NCI-H510A (cell line): ENCODE measurements at regions not wholly inside any gene's neighbourhood (a gene's known extent, or its start where the extent isn't known, plus 50 kb on each side); places are given as distances from the start of the nearest gene placed in this dataset.
"Not testable (repeated sequence)": the region's sequence is repeated elsewhere in the genome, so short reads cannot be mapped to it uniquely, and the experiment has no call there.

Experiments used
- DNase-seq: peaks from one replicate; lab custom pipeline; 2025; lab: John Stamatoyannopoulos, UW

DNA sequence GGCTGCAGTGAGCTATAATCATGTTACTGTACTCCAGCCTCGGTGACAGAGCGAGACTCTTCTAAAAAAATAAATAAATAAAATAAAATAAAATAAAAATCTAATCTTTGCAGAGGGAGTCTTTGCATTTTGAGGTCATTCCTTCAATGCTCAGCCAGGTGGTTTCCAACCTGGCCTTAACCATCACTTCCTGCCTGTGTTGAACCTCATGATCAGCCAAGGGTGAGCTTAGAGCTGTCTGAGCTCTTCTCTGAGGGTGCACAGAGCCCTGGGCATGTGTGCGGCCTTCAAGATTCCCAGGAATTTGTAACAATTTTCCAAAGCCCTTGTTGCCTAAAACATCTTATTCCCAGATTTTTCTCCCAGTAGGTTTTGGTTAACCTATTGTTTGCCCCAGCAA lies 94.3 kb downstream of the KCNJ12 start:
- not testable (repeated sequence) for DNase-seq

DNA sequence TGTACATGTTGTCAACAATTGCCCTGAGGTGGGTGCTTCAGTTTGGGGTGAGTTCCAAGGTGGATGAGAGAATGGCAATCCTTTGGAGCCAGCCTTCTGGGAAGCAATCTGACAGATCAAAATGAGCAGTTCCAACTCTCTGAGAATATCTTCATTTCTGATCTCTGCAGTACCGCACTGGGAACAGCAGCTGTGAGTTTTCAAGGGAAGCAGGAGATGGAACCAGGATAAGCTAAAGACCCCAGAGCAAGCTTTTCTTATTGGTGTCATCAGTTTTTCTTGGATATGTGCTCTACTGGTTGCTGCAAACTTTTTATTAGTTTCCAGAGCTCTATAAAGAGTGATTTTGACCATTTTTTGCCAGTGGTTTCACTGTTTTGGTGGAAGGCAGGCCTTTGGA lies 94.7 kb downstream of the KCNJ12 start:
- no peak for DNase-seq

DNA sequence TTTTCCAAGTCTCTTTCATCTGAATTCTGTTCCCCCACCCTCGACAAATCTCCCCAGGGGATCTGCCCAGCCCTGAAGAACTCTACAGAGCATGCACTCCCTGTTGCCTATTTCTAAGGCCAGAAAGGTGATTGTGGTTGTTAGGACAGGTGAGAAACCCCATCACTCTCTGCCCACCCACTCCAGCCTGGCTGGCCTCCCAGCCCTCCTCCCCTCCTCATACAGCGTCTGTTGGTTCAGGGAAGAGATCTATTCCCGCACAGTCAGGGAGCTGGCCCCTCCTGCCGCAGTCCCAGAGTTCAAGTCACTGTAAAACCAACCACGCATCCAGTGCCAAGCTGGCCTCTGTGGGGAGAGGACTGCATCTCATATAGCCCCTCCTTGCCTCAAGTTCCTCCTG lies 98.7 kb downstream of the KCNJ12 start:
- DNase-seq = no peak

DNA sequence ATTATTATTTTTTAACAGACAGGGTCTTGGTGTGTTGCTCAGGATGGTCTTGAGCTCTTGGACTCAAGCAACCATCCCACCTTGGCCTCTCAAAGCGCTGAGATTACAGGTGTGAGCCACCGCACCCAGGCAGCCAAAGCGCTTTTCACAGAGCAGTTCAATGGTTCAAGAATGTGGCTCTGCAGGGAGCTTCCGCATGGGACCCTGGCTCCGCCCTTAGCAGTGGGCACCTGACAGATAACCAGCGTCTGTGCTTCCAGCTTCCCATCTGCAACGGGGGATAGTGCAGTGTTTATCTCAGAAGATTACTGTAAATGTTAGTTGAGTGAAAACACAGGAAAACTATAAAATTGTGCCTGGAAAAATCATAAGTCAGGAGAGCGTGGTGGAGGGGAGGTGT lies 99.4 kb downstream of the KCNJ12 start:
- no peak for DNase-seq

DNA sequence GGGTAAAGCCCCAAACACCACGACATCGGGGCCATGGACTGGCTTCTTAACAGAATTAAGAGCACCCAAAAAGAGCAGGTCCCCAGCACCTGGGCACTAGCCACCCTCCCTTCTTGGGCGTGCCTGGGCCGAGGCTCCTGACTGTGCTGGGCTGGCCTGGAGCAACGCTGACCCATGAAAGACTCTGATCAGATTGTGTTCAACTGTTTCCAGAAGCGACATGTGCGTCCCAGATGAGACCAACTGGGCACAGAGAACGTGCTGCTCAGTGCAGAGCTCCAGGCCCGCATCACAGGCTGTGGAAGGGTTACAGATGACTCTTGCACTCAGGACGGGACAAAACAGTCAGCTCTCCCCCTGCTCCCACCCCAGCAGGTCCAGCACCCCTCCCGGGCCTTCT lies 100.7 kb downstream of the KCNJ12 start:
- DNase-seq = no peak

DNA sequence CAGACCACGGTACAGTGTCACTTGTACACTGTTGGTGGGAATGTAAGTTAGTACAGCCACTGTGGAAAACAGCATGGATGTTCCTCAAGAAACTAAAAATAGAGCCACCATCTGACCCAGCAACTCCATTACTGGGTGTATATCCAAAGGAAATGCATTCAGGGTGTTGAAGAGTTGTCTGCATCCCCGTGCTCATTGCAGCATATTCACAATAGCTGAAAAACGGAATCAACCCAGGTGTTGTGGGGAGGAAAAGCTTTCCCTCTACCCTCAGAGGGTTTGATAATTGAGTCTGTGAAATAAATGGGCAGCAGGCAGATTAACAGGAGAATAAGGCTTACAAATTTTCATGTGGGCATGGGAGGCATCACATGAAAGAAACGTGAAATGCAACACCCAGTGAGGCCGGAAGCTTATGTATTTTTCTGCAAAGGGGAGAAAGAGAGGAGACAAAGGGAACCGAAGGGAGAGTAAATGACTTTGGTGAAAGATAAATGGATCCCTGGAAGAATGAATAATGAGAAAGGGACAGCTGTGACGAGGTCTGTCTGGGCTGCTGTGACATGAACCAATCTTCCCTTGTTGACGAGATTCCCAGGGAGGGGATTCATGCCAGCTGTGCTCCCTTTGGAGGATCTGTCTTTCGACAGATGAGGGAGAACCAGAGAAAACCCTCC lies 106.2 kb downstream of the KCNJ12 start:
- no peak for DNase-seq

DNA sequence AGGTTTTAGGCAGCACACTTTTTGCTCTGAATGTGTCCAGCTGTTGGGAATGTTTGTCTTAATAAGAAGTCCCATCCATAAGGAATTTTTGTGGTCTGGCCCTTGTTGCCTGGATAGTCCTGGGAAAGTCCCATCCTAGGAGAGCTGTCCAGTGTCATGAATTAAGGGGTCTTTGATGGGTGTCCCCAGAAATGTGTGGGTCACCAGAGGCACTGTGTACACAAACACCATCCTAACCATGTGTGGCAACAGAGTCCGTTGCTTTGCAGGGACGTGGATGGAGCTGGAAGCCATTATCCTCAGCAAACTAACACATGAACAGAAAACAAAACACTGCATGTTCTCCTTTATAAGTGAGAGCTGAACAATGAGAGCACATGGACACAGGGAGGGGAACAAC lies 111.9 kb downstream of the KCNJ12 start:
- DNase-seq = not testable (repeated sequence)

DNA sequence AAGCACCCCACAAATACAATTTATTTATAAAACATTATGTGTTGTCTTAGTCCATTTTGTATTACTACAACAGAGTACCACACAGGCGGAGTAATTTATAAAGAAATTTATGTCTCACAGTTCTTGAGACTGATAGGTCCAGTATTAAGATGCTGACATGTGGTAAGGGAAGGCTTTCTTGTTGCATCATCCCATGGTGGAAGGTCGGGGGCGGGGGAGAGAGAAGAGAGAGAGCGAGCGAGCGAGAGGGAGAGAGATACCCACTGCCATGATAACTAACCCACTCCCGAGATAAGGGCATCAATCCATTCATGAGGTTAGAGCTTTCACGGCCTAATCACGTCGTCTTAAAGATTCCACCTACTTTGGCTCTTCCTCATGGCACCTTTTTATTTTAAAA lies 117.8 kb downstream of the KCNJ12 start:
- DNase-seq = no peak

DNA sequence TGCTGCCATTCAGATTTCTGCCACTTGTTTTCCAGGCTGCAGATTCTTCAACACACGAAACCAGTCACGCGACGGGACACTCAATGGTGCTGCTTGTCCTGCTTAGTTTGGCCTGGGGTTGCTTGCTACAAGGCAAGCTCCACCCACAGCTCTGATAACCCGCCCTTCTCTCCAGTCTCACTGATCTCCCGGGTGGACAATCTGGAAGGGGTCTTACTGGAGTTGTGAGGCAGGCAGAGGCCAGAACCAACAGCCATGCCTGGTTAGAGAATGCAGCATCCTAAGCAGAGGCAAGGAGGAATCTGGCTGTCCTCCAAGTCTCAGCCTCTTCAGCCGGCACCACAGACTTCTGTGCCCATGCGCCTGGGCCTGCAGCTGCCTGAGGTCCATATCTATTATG lies 119.1 kb downstream of the KCNJ12 start:
- no peak for DNase-seq

DNA sequence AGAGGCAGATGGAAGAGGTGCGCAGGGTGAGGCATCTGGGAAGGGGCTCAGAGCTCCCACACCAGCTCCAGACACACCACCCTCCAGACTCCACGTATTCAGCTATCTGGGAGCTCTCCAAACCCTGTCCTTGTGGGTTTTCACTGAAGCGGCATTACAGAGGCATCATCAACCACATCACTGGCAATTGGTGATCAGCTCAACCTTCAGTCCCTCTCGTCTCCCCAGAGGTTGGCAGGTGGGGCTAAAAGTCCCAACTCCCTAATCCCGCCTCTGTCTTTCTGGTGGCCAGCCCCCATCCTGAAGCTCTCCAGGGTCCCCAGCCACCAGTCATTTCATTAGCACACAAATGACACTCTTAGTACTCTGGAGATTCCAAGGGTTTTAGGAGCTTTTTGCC lies 123.9 kb downstream of the KCNJ12 start:
- no peak for DNase-seq

DNA sequence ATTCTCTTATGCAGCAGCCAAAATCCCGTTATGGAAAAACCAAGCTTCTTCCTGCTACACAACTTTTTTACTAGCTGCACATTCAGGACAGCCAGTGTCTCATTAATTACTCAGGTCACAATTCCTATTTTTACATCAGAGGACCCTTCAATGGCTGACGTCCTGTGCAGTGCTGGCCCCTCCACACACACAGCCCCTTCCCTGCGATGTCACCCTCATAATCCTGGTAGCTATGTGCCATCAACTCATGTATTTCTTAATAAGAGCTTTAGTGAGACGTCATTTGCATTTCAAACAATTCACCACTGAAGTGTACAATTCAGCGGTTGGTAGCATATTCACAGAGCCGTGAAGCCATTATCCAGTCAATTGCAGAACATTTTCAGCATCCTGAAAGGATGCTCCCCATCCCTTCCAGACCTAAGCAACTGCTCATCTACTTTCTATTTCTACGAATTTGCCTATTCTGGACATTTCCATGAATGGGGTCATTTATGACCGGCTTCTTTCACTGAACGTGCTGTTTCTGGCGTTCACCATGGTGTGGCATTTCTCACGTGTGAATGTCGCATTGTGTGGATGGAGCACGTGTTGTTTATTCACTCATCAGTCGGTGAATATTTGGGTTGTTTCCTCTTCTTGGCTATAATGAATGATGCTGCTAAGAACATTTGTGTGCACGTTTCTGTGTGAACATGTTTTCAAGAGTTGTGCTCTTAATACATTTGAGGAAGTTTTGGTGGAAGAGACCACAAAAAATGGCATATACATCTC lies 126.0 kb downstream of the KCNJ12 start:
- DNase-seq = not testable (repeated sequence)

DNA sequence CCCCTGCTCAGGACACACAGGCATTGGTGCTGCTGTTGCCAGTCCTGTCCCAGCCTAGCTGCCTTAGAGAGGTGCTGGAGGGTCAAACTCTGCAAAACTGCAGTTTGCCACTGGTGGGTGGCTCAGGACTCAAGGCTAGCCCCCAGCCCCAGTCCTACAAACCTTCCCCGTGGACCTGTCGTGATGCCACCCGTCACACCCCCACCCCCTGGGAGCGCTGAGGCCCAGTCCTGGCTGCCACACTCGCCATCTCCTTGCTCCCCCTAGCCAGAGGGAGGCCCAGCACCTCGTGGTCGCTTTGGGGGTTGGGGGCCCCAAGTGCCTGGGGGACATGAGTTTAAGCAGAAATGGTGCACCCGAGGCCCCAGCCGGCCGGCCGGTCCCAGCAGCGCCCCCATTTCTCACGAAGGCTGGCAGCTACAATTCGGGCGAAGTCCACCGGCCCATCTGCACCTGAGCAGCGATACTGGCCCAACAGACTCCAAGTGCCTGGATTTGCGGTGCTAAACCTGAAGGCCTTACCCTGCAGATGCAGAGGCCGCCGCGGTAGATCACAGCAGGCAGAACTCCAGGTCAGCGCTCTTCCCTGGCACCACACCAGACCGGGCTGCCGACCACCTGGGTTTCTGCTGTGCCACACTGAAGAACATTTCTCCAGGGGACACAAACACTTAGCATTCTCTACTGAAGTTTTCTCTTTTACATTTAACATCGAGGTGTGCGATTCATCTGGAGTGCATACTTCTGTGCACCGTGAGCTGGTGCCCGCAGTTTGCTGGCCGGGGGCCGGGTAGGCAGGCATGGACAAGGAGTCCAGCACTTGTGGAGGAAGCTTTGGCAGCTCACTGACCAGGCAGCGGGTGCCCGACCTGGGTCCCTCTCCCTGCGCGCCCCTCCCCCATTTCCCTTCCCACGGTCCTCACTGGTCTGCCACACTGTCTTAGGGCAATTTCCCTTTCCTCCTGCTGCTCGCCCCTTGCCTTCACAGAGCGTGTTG lies 130.0 kb downstream of the KCNJ12 start:
- no peak for DNase-seq

DNA sequence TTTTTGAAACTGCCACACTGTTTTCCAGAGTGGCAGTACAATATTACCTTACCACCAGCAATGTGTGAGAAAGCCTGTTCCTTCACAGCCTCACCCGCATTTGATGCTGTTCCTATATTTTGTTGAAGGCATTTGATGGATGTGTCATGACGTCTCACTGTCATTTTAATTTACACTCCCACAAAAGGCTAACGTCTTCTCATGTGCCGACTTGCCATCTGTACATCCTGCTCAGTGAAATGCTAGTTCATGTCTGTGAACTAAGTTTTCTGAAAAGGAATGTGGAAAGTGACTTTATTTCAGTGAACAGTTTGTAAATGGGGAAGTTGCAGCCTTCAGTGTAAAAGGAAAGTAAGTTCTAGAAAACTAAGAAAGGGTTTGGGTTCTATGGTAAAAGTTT lies 131.6 kb downstream of the KCNJ12 start:
- not testable (repeated sequence) for DNase-seq

DNA sequence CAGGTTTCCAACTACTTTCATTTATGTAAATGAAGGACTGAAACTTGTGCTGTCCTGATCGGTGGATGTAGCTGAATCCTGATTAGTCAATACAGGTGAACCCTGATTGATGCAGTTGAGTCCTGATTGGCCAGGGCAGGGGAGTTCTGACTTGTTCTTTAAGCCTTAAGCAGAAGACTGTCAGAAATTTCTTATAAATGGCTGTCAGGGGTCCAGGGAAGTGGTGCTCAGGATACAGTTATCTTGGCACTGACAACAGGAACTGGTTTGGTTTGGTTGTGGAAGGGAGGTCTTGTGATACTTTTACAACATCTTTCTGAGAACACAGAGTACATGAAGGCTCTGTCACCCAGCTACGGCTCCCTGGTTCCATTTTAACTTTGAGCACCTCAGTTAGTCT lies 132.1 kb downstream of the KCNJ12 start:
- DNase-seq = no peak

DNA sequence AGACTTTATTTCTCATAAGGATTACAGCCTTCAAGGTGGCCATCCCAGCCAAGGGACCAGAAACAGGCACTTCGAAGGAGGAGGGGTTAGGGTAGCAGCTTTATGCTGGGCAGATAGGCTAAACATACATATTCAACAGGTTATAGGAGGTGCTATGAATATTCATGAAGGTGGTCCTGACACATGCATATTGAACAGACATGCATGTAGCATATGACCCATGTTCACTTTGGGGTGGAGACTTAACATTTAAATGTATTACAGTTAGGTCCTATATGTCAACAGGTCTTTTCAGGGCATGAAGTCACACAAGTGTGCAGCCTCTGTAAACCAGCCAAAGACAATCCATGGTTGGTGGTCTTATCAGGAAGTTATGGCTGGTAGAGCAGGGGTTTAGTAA lies 133.2 kb downstream of the KCNJ12 start:
- not testable (repeated sequence) for DNase-seq

DNA sequence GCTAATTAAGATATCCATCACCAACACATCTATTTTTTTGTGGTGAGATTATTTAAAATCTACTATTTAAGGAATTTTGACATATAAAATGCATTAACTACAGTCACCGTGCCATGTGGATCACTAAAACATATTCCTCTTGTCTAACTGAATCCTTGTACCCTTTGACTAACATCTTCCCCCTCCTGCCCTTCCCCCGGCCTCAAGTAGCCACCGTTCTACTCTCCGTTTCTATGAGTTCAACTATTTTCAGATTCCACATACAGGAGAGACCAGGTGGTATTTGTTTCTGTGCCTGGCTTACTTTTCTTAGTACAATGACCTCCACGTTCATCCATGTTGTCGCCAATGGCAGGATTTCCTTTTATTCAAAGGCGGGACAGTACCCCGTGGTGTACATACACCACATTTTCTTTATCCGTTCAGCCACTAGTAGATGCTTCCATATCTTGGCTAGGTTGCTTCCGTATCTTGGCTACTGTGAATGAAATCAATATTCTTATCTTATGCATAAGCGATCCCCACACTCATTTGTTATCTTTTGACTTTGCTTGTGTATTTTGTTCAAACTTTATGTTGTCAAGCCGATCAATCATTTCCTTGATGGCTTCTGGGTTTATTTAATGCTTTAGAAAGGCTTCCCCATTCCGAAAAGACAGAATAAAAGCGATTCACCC lies 134.7 kb downstream of the KCNJ12 start:
- no peak for DNase-seq

DNA sequence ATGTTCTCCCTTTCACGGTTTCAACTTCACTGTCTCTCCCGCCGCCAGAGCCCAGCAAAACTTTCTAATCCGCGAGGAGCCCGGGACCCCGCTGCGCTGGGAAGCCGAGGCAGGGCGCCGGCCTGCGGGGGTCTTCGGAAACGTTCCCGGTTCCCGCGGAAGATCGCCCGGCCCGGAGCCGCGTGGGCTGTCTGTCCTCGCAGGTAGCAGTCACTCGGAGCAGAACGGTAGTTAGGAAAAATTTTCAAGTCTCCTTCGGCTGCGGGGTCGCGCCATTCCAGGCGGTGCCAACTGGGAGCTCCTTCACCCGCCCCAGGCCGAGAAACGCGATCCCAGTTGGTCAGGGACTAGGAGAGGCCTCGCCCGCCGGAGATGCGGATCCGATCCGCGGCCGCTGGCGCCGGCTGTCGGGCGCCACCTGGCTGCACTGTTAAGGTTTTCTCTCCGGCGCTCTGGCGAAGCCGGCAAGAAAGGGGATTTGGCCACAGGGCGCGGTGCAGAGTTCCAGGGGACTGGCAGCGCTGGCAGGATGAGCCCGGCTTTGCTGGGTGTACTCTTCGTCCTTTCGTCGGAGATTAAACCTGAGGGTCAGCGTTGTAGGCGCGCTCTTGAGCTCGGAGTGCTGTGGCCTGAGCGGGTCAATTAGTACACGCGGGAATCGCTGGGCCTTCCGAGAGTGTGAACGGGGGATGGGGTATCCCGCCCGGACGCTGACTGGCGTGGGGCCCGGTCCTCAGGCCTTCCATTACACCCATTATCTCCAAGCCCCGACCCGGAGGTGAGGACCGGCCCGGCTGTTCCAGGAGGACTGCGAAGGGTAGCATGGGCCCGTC lies 135.4 kb downstream of the KCNJ12 start:
- DNase-seq = peak; percentile 85

DNA sequence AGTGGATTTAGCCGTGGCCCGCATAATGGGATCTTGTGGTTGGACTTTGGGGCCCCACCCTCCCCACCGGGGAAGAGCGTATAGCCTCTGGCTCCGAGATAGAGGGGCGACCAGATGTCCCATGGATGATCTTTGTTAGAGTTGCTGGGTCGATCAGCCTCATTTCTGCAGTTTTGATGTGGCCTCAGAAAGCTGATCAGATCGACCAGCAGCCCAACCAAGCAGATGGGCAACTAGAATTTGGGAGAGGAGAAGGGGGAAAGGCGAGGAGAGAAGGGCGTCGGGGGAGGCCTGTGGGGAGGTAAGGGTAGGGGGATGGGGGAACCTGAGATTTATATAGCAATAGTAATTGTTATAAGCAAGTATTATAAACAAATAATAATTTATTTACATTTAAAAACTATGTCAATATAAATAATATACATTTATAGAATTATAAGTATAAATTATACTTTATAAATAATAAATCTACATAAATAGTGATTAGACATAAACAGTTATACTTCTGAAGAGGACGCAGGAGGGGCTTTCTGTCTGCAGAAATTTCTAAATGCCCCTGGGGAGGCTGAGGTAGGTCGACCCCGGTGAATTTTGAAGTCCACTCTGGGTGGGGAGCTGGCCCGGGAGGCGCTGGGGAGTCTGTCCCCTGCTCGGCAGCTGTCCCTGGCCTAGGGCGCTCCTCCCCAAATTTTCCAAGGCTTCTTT lies 136.3 kb downstream of the KCNJ12 start:
- DNase-seq = no peak

DNA sequence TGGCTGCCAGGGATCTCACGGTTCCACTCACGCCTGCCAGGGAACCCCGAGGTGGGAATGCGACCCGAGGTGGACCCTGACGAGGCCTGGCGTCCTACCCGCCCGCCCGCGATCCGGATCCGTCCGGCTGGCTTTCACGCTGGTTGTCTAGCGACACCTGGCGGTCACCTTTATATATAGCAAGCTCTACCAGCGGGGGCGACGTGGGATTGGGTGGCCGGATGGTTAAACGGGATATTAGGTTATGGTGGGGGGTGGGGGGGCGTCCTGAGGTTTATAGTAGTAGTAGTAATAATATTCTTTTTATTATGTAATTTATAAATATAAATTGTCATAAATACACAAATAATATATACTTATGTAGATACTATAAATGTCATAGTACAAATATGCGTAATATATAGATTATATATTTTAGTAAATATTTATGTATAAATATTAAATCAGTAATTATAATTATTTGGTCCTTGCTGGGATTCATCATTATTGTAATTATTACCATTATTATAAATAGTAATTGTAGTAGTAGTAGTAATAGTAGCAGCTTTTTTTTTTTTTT lies 136.9 kb downstream of the KCNJ12 start:
- peak; percentile 61 for DNase-seq

DNA sequence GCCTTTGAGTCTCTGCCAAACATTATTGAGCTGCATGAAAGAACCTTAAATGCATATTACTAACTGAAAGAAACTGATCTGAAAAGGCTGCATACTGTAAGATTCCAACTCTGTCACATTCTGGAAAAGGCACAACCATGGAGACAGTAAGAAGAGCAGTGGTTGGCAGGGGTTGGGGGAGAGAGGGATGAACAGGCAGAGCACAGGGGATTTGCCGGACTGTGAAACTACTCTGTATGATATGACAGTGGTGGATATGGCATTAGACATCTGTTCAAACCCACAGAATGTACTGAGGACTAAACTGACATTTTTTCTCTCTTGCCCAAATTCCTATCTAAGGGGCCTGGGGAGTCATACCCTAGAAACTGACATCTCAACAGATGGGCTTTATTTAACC lies 138.4 kb downstream of the KCNJ12 start:
- DNase-seq = not testable (repeated sequence)
